CD4-positive, alpha-beta T cell treated with Interleukin-21 for 1 hour (primary cell): ENCODE measurements at regions not wholly inside any gene's neighbourhood (a gene's known extent, or its start where the extent isn't known, plus 50 kb on each side); places are given as distances from the start of the nearest gene placed in this dataset.

Source experiments
- DNase-seq: peaks from one replicate; pipeline ENCODE4 v3.0.0-alpha.2; 2020

DNA sequence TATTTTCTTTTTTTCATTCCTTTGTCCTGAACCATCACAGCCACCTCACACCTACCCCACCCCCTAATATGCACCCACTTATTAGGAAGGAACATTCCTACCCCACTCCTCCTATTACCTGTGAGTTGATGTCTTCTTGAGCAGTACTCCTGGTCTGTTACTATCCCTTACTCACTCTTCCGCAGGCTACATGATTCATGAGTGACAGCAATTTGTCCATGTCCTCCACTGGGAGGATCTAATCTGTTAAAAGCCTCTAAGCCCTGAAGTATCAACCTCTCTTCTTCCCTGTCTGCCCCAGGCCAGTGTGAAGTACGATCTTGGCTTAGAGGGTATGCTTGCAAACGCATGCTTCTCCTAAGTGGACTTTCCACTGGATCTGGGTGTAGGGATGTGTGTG lies 75.6 kb upstream of the RFX8 start:
- DNase-seq = no peak

- no peak for DNase-seq
These were observed 74.5 kb upstream of the RFX8 start for GRCh38 chr2:101549371-101549770.

DNA sequence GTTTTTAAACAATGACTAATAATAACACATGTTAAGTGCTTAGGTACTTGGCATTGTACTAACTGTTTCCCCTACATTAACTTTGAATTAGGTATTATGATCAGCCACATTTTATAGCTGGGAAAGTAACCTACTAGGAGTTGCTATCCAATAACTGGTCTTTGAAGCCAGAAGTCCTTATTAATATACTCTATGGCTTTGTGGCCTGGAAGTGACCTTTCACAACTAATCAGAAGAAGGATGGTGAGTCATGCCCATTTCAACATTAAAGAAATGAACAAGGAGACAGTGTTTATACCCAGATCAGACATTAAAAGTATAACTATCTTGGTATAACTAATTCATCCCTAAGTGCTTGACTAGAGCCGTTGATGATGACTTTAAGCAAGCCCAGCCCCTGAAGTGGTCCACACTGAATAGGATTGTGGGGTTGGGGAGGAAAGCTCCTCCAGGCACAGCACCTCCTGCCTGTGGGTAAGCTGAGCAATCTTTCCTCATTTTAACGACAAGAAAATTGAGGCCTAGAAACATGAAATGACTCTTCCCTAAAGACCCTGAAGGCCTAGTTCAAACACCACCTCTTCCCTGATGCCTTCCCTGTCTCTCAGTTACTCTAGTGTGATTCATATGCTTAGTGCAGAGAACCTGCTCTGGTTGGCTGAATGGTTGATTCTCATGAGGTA lies 71.6 kb upstream of the RFX8 start:
- no peak for DNase-seq

DNA sequence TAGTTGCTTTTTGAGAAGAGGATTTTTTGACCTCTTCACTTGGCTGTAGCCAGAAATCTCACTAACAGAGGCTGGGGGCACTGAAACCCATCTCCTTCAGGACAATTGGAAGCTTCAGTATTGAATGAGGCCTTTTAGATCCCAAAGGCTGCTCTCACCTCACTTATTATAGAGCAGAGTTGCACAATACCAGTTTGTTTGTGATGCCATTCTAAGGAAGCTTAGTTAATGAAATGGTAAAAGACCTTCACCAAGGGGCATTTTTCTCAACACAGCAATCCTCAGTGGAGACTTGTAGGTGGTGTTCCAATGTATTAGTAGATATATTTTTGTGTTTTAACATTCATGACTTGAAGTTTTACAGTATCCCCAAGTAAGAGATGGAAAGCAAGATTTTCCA lies 71.0 kb upstream of the RFX8 start:
- no peak for DNase-seq

DNA sequence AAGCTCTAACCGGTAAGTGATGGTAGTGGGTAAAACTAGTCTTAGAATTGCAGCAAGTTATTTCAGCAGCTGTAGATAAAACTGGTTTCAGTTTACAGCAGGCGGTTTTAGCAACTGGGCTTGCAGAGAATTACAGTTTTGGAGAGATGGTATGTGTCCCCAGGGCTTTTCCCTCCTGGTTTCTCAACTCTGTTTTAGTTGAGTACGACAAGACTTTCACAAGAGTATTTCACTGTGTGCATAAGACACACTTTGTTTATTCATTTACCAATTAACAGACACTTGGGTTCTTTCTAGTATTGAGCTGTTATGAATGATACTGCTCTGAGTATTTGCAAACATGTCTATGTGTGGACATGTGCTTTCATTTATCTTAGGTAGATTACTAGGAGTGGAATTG lies 65.6 kb upstream of the RFX8 start:
- DNase-seq = no peak

DNA sequence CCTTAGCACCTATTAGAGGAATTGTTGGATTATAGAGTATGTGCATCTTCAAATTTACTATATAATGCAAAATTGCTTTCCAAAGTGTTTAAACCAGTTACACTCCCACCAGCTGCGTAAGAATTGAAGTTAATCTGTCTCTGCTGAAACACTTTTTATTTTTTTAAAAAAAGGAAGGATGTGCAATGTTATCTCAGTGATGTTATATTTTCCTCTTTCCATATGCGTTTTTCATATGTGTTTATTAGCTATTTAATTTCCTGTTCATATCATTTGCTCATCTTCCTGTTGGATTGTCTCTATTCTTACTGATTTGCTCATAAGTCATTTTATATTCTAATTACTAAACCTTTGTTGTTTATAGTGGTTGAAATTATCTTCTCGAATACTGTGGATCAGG lies 63.2 kb upstream of the RFX8 start:
- DNase-seq = no peak

- no peak for DNase-seq
These were observed 59.3 kb upstream of the RFX8 start for GRCh38 chr2:101534149-101534611.

DNA sequence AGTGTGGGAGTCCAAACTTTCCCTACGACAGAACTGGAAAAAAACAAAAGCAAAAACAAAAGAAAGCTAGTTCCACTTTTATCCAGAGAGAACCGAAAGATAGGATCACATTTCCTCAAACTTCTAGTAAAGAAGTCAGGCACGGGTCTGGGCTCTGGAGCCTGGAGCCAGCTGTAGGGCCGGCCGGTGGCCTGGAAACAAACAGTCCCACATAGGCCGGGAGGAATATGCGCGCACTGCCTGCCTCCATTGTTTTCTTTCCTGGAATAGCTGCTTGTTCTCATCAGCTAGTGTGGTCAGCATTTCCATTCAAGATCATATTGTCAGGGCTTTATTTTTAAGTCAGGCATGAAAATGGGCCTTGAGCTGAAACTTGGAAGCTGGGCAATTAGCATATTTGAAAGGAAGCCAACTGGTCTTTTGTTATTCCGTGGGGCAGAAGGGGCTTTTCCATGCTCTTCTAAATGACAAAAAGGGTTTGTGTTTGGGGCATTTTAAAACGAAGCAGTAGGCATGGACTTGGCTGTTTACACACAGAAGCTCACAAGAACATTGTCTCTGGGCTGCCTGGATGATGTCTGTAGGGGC lies 58.7 kb upstream of the RFX8 start:
- no peak for DNase-seq

GRCh38 chr2:101528501-101528900 lies 53.6 kb upstream of the RFX8 start:
- no peak for DNase-seq

GRCh38 chr2:101524806-101525430 lies 50.0 kb upstream of the RFX8 start:
- DNase-seq = no peak
